ENCODE measurements at regions not wholly inside any gene's neighbourhood (a gene's known extent, or its start where the extent isn't known, plus 50 kb on each side); places are given as distances from the start of the nearest gene placed in this dataset.

DNA sequence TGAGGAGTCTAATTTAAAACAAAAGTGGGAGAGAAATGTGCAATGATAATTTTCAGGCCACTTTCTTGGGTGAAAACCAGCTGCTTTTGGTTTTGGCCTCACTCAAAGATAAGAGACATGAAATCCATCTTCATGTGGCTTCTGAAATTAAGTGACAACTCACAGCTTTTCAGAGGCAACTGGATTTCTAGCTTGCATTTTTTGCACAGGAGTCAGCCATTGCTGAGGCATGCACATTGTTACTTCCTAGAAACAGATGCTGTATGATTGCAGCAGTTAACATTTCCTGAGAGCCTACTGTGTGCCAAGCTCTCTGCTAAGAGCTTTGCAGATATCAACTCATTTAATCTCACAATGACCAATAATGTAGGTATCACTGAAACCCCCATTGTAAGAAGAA is 562.6 kb downstream of the NR2F1-AS1 start:
- TF ChIP-seq, protein P1, sequence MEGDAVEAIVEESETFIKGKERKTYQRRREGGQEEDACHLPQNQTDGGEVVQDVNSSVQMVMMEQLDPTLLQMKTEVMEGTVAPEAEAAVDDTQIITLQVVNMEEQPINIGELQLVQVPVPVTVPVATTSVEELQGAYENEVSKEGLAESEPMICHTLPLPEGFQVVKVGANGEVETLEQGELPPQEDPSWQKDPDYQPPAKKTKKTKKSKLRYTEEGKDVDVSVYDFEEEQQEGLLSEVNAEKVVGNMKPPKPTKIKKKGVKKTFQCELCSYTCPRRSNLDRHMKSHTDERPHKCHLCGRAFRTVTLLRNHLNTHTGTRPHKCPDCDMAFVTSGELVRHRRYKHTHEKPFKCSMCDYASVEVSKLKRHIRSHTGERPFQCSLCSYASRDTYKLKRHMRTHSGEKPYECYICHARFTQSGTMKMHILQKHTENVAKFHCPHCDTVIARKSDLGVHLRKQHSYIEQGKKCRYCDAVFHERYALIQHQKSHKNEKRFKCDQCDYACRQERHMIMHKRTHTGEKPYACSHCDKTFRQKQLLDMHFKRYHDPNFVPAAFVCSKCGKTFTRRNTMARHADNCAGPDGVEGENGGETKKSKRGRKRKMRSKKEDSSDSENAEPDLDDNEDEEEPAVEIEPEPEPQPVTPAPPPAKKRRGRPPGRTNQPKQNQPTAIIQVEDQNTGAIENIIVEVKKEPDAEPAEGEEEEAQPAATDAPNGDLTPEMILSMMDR (IDR thresholded peaks at IDR 0.05), result no peak
- TF ChIP-seq POLR2AphosphoS5 (IDR thresholded peaks at IDR 0.05; ENCODE audit: low read depth, low read length), result no peak
